GM10266 (cell line): ENCODE measurements at regions not wholly inside any gene's neighbourhood (a gene's known extent, or its start where the extent isn't known, plus 50 kb on each side); places are given as distances from the start of the nearest gene placed in this dataset.

Source experiments
- DNase-seq: peaks from one replicate; pipeline ENCODE4 v3.0.0; 2012; ENCODE audit errors: extremely low spot score
- CTCF ChIP-seq: IDR thresholded peaks from 2 replicates; pipeline ENCODE4 v1.5.1; 2012; ENCODE audit warnings: mild to moderate bottlenecking, low read depth; ENCODE audit not compliant: control insufficient read depth, insufficient read depth; ENCODE audit errors: missing control alignments

DNA sequence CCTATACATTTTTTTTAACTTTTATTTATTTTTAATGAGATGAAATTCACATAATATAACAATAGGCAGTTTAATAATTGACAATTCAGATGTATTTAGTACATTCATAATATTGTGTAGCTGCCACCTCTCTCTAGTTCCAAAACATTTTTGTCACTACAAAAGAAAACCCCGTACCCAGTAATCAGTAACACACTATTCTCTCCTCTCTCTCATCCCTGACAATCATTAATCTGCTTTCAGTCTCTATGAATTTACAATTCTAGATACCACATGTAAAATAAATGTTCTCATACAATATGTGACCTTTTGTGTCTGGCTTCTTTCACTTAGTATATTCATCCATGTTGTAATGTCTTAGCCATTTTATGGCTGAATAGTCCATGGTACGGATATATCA is 244.8 kb upstream of the DMRT1 start:
- no peak for TF ChIP-seq CTCF

DNA sequence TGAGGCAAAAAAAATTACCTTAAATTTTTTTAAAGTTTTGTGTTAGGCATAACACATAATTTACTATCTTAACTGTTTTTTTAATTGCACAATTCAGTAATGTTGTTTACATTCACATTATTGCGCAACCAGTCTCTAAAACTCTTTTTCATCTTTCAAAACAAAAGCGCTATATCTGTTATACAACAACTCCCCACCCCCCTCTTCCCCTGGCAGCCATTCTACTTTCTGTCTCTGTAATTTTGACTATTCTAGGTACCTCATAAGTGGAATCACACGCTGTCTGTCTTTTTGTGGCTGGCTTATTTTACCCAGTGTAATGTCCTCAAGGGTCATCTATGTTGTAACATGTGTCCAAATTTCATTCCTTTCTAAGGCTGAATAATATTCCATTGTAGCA is 241.5 kb upstream of the DMRT1 start:
- DNase-seq: no peak
- no peak for TF ChIP-seq CTCF

More for the DNA sequence above, 244.8 kb upstream of the DMRT1 start:
- DNase-seq: no peak

- DNase-seq: no peak
- no peak for TF ChIP-seq CTCF
These were observed 238.8 kb upstream of the DMRT1 start for GRCh38 chr9:602716-603115.

GRCh38 chr9:603126-603525 is 238.4 kb upstream of the DMRT1 start:
- no peak for DNase-seq
- no peak for TF ChIP-seq CTCF

- no peak for DNase-seq
- TF ChIP-seq CTCF: no peak
These were observed 234.1 kb upstream of the DMRT1 start for GRCh38 chr9:607417-607816.

DNA sequence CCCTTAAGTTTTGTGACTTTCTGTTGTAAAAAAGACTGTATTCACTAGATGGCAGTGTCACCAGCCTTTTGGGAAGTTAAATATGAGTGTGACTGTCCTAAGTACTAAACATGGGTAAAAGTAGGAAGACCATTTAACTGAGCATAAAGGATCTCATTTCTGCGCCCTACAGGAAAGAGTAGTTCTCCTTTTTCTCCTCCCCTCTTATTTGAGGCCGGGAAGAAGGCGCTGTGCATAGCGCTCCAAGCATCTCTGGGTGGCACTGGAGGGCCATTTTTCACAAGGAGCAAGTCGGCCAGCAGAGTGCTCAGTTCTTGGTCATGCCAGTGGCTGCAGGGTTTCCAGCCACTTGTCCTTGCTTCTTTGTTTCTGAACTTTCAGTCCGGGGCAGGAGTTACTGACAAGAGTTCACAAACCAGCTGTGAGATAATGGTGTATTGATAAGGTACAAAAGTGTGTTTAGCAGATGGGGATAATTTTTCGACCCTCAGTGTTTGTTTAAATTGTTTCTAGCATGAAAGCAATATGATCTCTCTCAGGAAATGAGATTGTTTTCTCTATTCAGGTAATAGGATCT is 227.6 kb upstream of the DMRT1 start:
- peak; percentile 66 for DNase-seq
- peak; percentile 69 for TF ChIP-seq CTCF

GRCh38 chr9:614431-614830 is 227.1 kb upstream of the DMRT1 start:
- TF ChIP-seq CTCF: no peak
- no peak for DNase-seq
